ENCODE measurements at regions not wholly inside any gene's neighbourhood (a gene's known extent, or its start where the extent isn't known, plus 50 kb on each side); places are given as distances from the start of the nearest gene placed in this dataset.

DNA sequence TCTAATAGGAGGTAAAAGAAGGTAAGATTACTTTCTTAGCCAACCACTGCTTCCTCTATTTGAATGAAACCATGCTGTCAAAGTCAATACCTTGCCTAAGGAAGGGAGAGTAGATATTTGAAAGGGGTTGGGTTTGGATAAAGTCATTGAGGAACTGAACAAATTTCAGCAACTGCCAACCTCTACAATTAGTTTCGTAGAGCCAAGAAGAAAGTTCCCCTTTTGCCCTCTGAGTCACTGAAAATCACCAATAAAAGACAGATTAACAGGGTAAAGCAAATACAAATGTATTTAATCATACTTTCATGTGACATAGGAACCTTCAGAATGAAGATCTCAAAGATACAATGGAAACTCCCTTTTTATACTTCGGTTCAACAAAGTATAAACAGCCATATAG, 615.7 kb downstream of the GABRG2 start:
- TF ChIP-seq, protein P1, sequence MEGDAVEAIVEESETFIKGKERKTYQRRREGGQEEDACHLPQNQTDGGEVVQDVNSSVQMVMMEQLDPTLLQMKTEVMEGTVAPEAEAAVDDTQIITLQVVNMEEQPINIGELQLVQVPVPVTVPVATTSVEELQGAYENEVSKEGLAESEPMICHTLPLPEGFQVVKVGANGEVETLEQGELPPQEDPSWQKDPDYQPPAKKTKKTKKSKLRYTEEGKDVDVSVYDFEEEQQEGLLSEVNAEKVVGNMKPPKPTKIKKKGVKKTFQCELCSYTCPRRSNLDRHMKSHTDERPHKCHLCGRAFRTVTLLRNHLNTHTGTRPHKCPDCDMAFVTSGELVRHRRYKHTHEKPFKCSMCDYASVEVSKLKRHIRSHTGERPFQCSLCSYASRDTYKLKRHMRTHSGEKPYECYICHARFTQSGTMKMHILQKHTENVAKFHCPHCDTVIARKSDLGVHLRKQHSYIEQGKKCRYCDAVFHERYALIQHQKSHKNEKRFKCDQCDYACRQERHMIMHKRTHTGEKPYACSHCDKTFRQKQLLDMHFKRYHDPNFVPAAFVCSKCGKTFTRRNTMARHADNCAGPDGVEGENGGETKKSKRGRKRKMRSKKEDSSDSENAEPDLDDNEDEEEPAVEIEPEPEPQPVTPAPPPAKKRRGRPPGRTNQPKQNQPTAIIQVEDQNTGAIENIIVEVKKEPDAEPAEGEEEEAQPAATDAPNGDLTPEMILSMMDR (IDR thresholded peaks at IDR 0.05; ENCODE audit: poor library complexity), result no peak
- no peak for TF ChIP-seq EZH2 (IDR thresholded peaks at IDR 0.05; ENCODE audit: borderline replicate concordance)
- no peak for TF ChIP-seq EZH2phosphoT487 (IDR thresholded peaks at IDR 0.05; ENCODE audit: low read depth, severe bottlenecking, unreplicated experiment)
